ENCODE measurements at regions not wholly inside any gene's neighbourhood (a gene's known extent, or its start where the extent isn't known, plus 50 kb on each side); places are given as distances from the start of the nearest gene placed in this dataset.
"Not testable (repeated sequence)": the region's sequence is repeated elsewhere in the genome, so short reads cannot be mapped to it uniquely, and the experiment has no call there.

DNA sequence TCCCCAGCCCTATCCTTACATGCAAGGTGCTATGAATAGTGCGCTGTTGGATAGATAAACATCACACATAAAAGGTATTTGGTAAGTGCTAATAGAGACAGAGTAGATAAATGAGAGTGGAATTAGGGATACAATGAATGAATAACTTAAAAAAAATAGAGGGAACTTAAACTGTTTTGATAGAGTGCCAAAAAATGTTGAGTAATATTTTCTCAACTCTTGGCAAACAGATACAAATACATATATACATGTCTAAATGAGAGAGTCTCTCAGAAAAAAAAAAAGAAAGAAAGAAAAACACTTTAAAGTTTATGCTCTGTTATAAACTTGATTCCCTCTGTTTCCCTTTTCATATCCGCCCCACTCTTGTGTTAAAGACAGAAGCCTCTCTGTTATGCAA, 667.4 kb downstream of the ROBO2 start:
- no peak for FAIRE-seq
- no peak for TF ChIP-seq CTCF (IDR thresholded peaks at IDR 0.05; ENCODE audit: insufficient read depth, missing control alignments)
- no peak for DNase-seq (ENCODE audit: insufficient read length, low spot score)

DNA sequence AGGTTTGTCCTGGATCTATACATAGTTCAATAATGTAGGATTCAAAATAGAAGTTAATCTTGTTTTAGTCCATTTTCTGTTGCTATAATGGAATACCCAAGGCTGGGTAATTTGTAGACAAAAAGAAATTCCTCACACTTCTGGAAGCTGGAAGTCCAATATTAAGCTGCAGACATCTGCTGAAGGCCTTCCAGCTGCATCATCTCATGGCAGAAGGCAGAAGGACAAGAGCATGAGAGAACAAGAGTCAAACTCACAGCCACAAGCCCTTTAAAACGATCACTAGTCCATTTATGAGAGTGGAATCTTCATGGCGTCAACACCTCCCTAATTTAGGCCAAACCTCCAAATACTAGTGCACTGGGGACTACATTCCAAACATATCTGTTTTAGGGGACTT, 669.3 kb downstream of the ROBO2 start:
- FAIRE-seq (no peak), DNase-seq (ENCODE audit: insufficient read length, low spot score) (no peak)
- no peak for TF ChIP-seq CTCF (IDR thresholded peaks at IDR 0.05; ENCODE audit: insufficient read depth, missing control alignments)

GRCh38 chr3:77718311-77718710, 678.4 kb downstream of the ROBO2 start:
- DNase-seq (ENCODE audit: insufficient read length, low spot score) (no peak), FAIRE-seq (no peak)
- TF ChIP-seq CTCF (IDR thresholded peaks at IDR 0.05; ENCODE audit: insufficient read depth, missing control alignments) = no peak

DNA sequence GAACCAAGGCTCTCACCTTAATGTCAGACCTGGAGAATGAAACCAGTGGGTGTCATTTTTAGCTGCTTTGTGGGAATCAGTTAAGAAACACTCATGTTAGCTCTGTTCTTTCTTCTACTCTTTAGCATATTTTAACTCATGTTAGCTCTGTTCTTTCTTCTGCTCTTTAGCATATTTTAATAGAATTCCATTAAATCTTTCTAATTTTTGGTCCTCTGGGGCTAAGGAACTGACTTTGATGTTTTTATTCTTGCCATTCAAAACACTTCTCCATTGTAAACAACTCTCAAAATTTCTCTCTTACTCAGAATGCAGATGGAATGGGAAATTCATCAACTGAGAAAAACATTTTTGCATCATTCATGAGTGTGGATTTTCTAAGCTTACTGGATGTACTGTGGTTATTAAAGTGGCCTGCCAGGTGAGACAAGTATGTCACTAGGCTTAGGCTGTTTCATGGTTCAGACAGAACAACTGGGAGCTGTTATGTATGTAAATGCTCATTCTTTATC, 680.6 kb downstream of the ROBO2 start:
- TF ChIP-seq CTCF (IDR thresholded peaks at IDR 0.05; ENCODE audit: insufficient read depth, missing control alignments) = no peak
- FAIRE-seq (no peak), DNase-seq (ENCODE audit: insufficient read length, low spot score) (no peak)

GRCh38 chr3:77726517-77726916, 686.6 kb downstream of the ROBO2 start:
- no peak for TF ChIP-seq CTCF (IDR thresholded peaks at IDR 0.05; ENCODE audit: insufficient read depth, missing control alignments)
- FAIRE-seq = no peak

GRCh38 chr3:77746048-77746447, 706.1 kb downstream of the ROBO2 start:
- DNase-seq (ENCODE audit: insufficient read length, low spot score) = no peak
- no peak for FAIRE-seq
- TF ChIP-seq CTCF (IDR thresholded peaks at IDR 0.05; ENCODE audit: insufficient read depth, missing control alignments) = no peak

More at GRCh38 chr3:77726517-77726916, 686.6 kb downstream of the ROBO2 start:
- DNase-seq (ENCODE audit: insufficient read length, low spot score) = no peak

DNA sequence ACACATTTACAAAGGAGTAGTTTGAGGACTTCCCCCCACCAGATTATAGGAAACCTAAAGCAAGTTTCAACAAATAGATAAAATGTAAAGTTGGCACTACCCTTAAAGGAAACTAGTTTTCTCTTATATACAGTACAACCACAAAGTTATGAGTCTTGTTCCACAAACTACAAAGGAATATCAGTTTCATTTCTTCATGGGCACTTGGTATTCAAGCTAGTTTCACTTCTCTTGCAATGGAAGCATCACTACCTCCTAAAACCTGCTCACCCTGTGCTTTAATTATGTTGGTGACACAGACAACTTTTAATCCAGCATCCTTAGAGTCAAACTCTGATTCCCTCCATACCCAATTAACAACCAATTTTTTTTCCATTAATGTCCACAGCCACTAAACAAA, 707.0 kb downstream of the ROBO2 start:
- TF ChIP-seq CTCF (IDR thresholded peaks at IDR 0.05; ENCODE audit: insufficient read depth, missing control alignments) = no peak
- no peak for FAIRE-seq
- no peak for DNase-seq (ENCODE audit: insufficient read length, low spot score)

DNA sequence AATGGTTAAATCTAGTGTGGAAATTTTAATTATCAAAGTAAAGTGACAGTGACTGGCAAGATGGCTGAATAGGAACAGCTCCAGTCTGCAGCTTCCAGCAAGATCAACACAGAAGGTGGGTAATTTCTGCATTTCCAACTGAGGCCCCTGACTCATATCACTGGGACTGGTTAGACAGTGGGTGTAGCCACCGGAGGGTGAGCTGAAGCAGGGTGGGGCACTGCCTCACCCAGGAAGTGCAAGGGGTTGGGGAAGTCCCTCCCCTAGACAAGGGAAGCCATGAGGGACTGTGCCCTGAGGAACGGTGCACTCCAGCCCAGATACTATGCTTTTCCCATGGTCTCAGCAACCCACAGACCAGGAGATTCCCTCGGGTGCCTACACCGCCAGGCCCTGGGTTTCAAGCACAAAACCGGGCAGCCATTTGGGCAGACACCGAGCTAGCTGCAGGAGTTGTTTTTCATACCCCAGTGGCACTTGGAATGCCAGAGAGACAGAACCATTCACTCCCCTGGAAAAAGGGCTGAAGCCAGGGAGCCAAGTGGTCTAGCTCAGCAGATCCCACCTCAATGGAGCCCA, 716.6 kb downstream of the ROBO2 start:
- not testable (repeated sequence) for FAIRE-seq; DNase-seq (ENCODE audit: insufficient read length, low spot score)

Measured in D721Med (cell line).